HCT116 (cell line): ENCODE measurements at regions not wholly inside any gene's neighbourhood (a gene's known extent, or its start where the extent isn't known, plus 50 kb on each side); places are given as distances from the start of the nearest gene placed in this dataset.

Experiments used
- ATAC-seq: fragments of 200-7000 bp; cut with Tn5 transposase; 2 replicates; pipeline ENCODE4 v1.9.1; 2020; ENCODE audit warnings: mild to moderate bottlenecking, moderate library complexity
- BruUV-seq: library from RNA; stranded (reverse); fragments of 400-500 nt; replicated peaks from 2 replicates; lab custom pipeline; 2021; lab: Mats Ljungman, UMichigan
- CTCF ChIA-PET: fragments of 300-600 bp; sonication (Branson Sonifier 250); formaldehyde crosslinking; loops from one replicate; lab custom pipeline; 2021; ENCODE audit warnings: antibody characterized with exemption; lab: Charles Lee
- POLR2A ChIA-PET: fragments of 300-600, 350-600 bp; sonication (Branson Sonifier 250); formaldehyde crosslinking; loops from one replicate; lab custom pipeline; 2021; ENCODE audit warnings: antibody characterized with exemption; lab: Charles Lee
- RAD21 ChIA-PET, 2 experiments: fragments of 300-600 bp; sonication (Branson Sonifier 250); formaldehyde crosslinking; loops; one replicate each; lab custom pipeline; 2023; ENCODE audit warnings: low total read pairs in 2 of 2; ENCODE audit not compliant: uncharacterized antibody in 2 of 2, unreplicated experiment in 2 of 2, low non-redundant PET in 1 of 2; lab: Charles Lee
- DNase-seq: peaks from one replicate; pipeline ENCODE4 v3.0.0-alpha.2; 2010; ENCODE audit warnings: low read depth, low spot score
- H2AFZ ChIP-seq: fragments of 200-600 bp; shearing (Covaris generic), sonication (generic); 2 replicates; pipeline ENCODE4 v1.6.1; 2017; ENCODE audit warnings: low read depth, mixed run types, mixed read lengths, antibody characterized with exemption, low read length; ENCODE audit not compliant: poor library complexity, severe bottlenecking
- H3K27ac ChIP-seq: 2 replicates; pipeline ENCODE4 v1.5.1; 2012; ENCODE audit warnings: low read depth, low read length
- H3K27me3 ChIP-seq: fragments of 200-600 bp; sonication (generic); 2 replicates; pipeline ENCODE4 v1.6.1; 2016; ENCODE audit warnings: mixed run types, low read length, mixed read lengths; ENCODE audit not compliant: insufficient read depth
- H3K36me3 ChIP-seq, 2 experiments: fragments of 200-500 bp in 1 of 2; fragments of 200-600 bp in 1 of 2; sonication (Bioruptor generic) in 1 of 2; sonication (generic) in 1 of 2; 2 replicates each; pipeline versions ENCODE4 v1.5.1 to v1.6.1; 2014 to 2016; ENCODE audit warnings: low read length in 2 of 2, inconsistent platforms in 1 of 2, mixed read lengths in 1 of 2, mixed run types in 1 of 2; ENCODE audit not compliant: insufficient read depth in 2 of 2, control insufficient read depth in 1 of 2
- H3K4me1 ChIP-seq, 2 experiments: fragments of 200-600 bp in 1 of 2; sonication (generic) in 1 of 2; 2 replicates each; pipeline versions ENCODE4 v1.5.1 to v1.6.1; 2012 to 2017; ENCODE audit warnings: low read length in 2 of 2, inconsistent platforms in 1 of 2, mild to moderate bottlenecking in 1 of 2, mixed read lengths in 1 of 2, mixed run types in 1 of 2, moderate library complexity in 1 of 2; ENCODE audit not compliant: insufficient read depth in 2 of 2, control insufficient read depth in 1 of 2
- H3K4me2 ChIP-seq: fragments of 200-600 bp; sonication (generic); 2 replicates; pipeline ENCODE4 v1.6.1; 2017; ENCODE audit warnings: mixed run types, low read length, mixed read lengths
- H3K4me3 ChIP-seq, 2 experiments: fragments of 200-600 bp in 1 of 2; sonication (generic) in 1 of 2; replicated peaks in 1 of 2; 2 replicates each; pipeline ENCODE4 v1.5.1; 2011 to 2016; ENCODE audit warnings: low read length in 2 of 2, control low read depth in 1 of 2, low read depth in 1 of 2, mild to moderate bottlenecking in 1 of 2, mixed read lengths in 1 of 2, mixed run types in 1 of 2
- H3K79me2 ChIP-seq: fragments of 200-600 bp; sonication (generic); 2 replicates; pipeline ENCODE4 v1.6.1; 2017; ENCODE audit warnings: mild to moderate bottlenecking, mixed run types, low read length, moderate library complexity, mixed read lengths; ENCODE audit not compliant: insufficient read depth
- H3K9ac ChIP-seq: fragments of 200-600 bp; sonication (generic); 2 replicates; pipeline ENCODE4 v1.6.1; 2016; ENCODE audit warnings: low read length, mixed read lengths
- H3K9me2 ChIP-seq: fragments of 200-600 bp; sonication (generic), shearing (Covaris generic); 2 replicates; pipeline ENCODE4 v1.6.1; 2017; ENCODE audit warnings: mixed run types, mild to moderate bottlenecking, moderate library complexity; ENCODE audit not compliant: insufficient read depth
- H3K9me3 ChIP-seq, 2 experiments: fragments of 200-500 bp in 1 of 2; fragments of 200-600 bp in 1 of 2; sonication (Bioruptor generic) in 1 of 2; sonication (generic) in 1 of 2; 2 replicates each; pipeline ENCODE4 v1.6.1; 2014 to 2017; ENCODE audit warnings: low read length in 2 of 2, mixed read lengths in 2 of 2, inconsistent platforms in 1 of 2, low read depth in 1 of 2, mild to moderate bottlenecking in 1 of 2, mixed run types in 1 of 2, moderate library complexity in 1 of 2; ENCODE audit not compliant: control insufficient read depth in 1 of 2, insufficient read depth in 1 of 2
- H4K20me1 ChIP-seq: fragments of 200-600 bp; sonication (generic), shearing (Covaris generic); 2 replicates; pipeline ENCODE4 v1.6.1; 2017; ENCODE audit warnings: mixed run types, mild to moderate bottlenecking, moderate library complexity; ENCODE audit not compliant: insufficient read depth
- CBX3 ChIP-seq: IDR thresholded peaks from 2 replicates; pipeline ENCODE4 v1.6.1; 2012; ENCODE audit warnings: low read depth
- CEBPB ChIP-seq: IDR thresholded peaks from 2 replicates; pipeline ENCODE4 v1.6.1; 2012; ENCODE audit warnings: low read depth
- EGR1 ChIP-seq: IDR thresholded peaks from 2 replicates; pipeline ENCODE4 v1.6.1; 2012; ENCODE audit warnings: low read depth
- EZH2phosphoT487 ChIP-seq: fragments of 200-600 bp; IDR thresholded peaks from 2 replicates; pipeline ENCODE4 v1.6.1; 2018; ENCODE audit warnings: antibody characterized with exemption, borderline replicate concordance
- FOSL1 ChIP-seq: IDR thresholded peaks from 2 replicates; pipeline ENCODE4 v1.6.1; 2012; ENCODE audit warnings: low read depth
- POLR2A ChIP-seq: IDR thresholded peaks from 2 replicates; pipeline ENCODE4 v1.7.0; 2011; ENCODE audit warnings: borderline replicate concordance; ENCODE audit not compliant: insufficient read depth, insufficient read length; ENCODE audit errors: extremely low read depth
- SP1 ChIP-seq: IDR thresholded peaks from 2 replicates; pipeline ENCODE4 v1.6.1; 2012; ENCODE audit warnings: low read depth
- SRF ChIP-seq: IDR thresholded peaks from 2 replicates; pipeline ENCODE4 v1.6.1; 2012; ENCODE audit warnings: low read depth
- TCF7L2 ChIP-seq: IDR thresholded peaks from 2 replicates; pipeline ENCODE4 v1.7.0; 2011; ENCODE audit warnings: borderline replicate concordance, inconsistent platforms; ENCODE audit not compliant: insufficient read depth, insufficient read length; ENCODE audit errors: extremely low read depth
- YY1 ChIP-seq: IDR thresholded peaks from 2 replicates; pipeline ENCODE4 v1.6.1; 2011; ENCODE audit warnings: low read length, low read depth, moderate library complexity, mild to moderate bottlenecking; ENCODE audit not compliant: insufficient replicate concordance; ENCODE audit errors: extremely low read depth
- ZFX ChIP-seq: fragments of 450-650 bp; IDR thresholded peaks from 2 replicates; pipeline ENCODE4 v1.6.1; 2017
- ZNF274 ChIP-seq: fragments of 200-500 bp; sonication (Bioruptor generic); IDR thresholded peaks from 2 replicates; pipeline ENCODE4 v1.6.1; 2014; ENCODE audit warnings: mild to moderate bottlenecking, low read depth, low read length, inconsistent platforms
- intact Hi-C: fragments of 100-400 bp; cut with micrococcal nuclease; formaldehyde crosslinking; loops from 2 replicates; pipeline ENCODE4 v1.10.0; 2022
- TF ChIP-seq, protein P1 (sequence below): IDR thresholded peaks from 2 replicates; pipeline ENCODE4 v1.6.1; 2011; ENCODE audit warnings: mild to moderate bottlenecking, low read length, moderate library complexity; ENCODE audit not compliant: insufficient replicate concordance; ENCODE audit errors: extremely low read depth
- TF ChIP-seq, protein P2 (sequence below): IDR thresholded peaks from 2 replicates; pipeline ENCODE4 v1.6.1; 2012; ENCODE audit warnings: low read depth
- TF ChIP-seq, protein P3 (sequence below): IDR thresholded peaks from 2 replicates; pipeline ENCODE4 v1.6.1; 2012
- TF ChIP-seq, protein P4 (sequence below), 3 experiments: fragments of 200-600 bp in 1 of 3; sonication (generic) in 1 of 3; IDR thresholded peaks in 2 of 3; conservative IDR thresholded peaks in 1 of 3; 2 replicates each; pipeline ENCODE4 v1.5.1; 2012 to 2017; ENCODE audit warnings: low read depth in 2 of 3, low read length in 2 of 3, antibody characterized with exemption in 1 of 3, borderline replicate concordance in 1 of 3, control low read depth in 1 of 3, mild to moderate bottlenecking in 1 of 3, mixed read lengths in 1 of 3, mixed run types in 1 of 3, moderate library complexity in 1 of 3; ENCODE audit not compliant: insufficient read depth in 1 of 3

DNA sequence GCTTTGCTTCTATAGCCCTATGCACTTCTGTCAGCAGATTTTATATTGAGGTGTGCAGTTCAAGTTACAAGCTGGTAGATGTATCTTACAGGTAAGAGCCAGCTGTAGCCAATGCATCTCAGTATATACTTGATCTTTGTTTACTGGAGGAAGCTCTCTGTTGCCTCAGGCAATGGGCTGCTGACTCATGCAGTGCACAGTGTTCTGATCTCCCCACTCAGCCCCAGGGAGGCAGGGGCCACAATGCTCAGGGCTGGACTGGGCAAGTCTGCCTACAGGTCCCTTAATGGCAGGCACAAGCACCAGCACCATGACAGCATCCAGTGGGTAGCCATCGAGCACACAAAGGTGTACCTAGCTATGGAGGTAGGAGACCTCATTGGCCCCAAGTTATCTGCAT lies 178.8 kb upstream of the CDH10 start:
- Histone ChIP-seq H3K4me2 (no peak overlapping the region), H3K9ac (no peak overlapping the region), H3K27ac (no peak overlapping the region), H3K79me2 (no peaks in the 10 kb centered on the region), H3K9me2 (no peaks in the 10 kb centered on the region), H2AFZ (no peak overlapping the region), H3K4me3 (no peak overlapping the region), H3K27me3 (no peaks in the 10 kb centered on the region), H3K9me3 (peaks cover 4 to 24% of the 10 kb centered on the region in 2 experiments; a peak in 2 of 4 replicates), H4K20me1 (no peaks in the 10 kb centered on the region), H3K4me1 (no peaks in the 10 kb centered on the region), H3K36me3 (no peaks in the 10 kb centered on the region)
- no TSS peak for BruUV-seq
- ChIA-PET POLR2A (no interaction called here), RAD21 (no interaction called here), CTCF (no interaction called here)
- ATAC-seq (no peak), DNase-seq (no peak)
- TF ChIP-seq SP1 (no peak), FOSL1 (no peak), CEBPB (no peak), EGR1 (no peak), YY1 (no peak), ZFX (no peak), ZNF274 (no peak), SRF (no peak), TCF7L2 (no peak), EZH2phosphoT487 (no peak), CBX3 (no peak), POLR2A (no peak)
- TF ChIP-seq, protein P1, sequence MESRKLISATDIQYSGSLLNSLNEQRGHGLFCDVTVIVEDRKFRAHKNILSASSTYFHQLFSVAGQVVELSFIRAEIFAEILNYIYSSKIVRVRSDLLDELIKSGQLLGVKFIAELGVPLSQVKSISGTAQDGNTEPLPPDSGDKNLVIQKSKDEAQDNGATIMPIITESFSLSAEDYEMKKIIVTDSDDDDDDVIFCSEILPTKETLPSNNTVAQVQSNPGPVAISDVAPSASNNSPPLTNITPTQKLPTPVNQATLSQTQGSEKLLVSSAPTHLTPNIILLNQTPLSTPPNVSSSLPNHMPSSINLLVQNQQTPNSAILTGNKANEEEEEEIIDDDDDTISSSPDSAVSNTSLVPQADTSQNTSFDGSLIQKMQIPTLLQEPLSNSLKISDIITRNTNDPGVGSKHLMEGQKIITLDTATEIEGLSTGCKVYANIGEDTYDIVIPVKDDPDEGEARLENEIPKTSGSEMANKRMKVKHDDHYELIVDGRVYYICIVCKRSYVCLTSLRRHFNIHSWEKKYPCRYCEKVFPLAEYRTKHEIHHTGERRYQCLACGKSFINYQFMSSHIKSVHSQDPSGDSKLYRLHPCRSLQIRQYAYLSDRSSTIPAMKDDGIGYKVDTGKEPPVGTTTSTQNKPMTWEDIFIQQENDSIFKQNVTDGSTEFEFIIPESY, result no peak
- TF ChIP-seq, protein P2, sequence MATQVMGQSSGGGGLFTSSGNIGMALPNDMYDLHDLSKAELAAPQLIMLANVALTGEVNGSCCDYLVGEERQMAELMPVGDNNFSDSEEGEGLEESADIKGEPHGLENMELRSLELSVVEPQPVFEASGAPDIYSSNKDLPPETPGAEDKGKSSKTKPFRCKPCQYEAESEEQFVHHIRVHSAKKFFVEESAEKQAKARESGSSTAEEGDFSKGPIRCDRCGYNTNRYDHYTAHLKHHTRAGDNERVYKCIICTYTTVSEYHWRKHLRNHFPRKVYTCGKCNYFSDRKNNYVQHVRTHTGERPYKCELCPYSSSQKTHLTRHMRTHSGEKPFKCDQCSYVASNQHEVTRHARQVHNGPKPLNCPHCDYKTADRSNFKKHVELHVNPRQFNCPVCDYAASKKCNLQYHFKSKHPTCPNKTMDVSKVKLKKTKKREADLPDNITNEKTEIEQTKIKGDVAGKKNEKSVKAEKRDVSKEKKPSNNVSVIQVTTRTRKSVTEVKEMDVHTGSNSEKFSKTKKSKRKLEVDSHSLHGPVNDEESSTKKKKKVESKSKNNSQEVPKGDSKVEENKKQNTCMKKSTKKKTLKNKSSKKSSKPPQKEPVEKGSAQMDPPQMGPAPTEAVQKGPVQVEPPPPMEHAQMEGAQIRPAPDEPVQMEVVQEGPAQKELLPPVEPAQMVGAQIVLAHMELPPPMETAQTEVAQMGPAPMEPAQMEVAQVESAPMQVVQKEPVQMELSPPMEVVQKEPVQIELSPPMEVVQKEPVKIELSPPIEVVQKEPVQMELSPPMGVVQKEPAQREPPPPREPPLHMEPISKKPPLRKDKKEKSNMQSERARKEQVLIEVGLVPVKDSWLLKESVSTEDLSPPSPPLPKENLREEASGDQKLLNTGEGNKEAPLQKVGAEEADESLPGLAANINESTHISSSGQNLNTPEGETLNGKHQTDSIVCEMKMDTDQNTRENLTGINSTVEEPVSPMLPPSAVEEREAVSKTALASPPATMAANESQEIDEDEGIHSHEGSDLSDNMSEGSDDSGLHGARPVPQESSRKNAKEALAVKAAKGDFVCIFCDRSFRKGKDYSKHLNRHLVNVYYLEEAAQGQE, result no peak
- TF ChIP-seq, protein P3, sequence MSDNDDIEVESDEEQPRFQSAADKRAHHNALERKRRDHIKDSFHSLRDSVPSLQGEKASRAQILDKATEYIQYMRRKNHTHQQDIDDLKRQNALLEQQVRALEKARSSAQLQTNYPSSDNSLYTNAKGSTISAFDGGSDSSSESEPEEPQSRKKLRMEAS, result no peak
- TF ChIP-seq, protein P4, sequence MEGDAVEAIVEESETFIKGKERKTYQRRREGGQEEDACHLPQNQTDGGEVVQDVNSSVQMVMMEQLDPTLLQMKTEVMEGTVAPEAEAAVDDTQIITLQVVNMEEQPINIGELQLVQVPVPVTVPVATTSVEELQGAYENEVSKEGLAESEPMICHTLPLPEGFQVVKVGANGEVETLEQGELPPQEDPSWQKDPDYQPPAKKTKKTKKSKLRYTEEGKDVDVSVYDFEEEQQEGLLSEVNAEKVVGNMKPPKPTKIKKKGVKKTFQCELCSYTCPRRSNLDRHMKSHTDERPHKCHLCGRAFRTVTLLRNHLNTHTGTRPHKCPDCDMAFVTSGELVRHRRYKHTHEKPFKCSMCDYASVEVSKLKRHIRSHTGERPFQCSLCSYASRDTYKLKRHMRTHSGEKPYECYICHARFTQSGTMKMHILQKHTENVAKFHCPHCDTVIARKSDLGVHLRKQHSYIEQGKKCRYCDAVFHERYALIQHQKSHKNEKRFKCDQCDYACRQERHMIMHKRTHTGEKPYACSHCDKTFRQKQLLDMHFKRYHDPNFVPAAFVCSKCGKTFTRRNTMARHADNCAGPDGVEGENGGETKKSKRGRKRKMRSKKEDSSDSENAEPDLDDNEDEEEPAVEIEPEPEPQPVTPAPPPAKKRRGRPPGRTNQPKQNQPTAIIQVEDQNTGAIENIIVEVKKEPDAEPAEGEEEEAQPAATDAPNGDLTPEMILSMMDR (IDR thresholded peaks at IDR 0.05 in 2 of 3, conservative IDR thresholded peaks at IDR 0.05 in 1 of 3; ENCODE audit: borderline replicate concordance in 1 of 3, insufficient read depth in 1 of 3, low read depth in 2 of 3, low read length in 2 of 3), result no peak
- intact Hi-C loops, result no loop called here
